ENCODE measurements at regions not wholly inside any gene's neighbourhood (a gene's known extent, or its start where the extent isn't known, plus 50 kb on each side); places are given as distances from the start of the nearest gene placed in this dataset.

GRCh38 chr2:105553538-105554196, 154.8 kb upstream of the FHL2 start:
- Histone ChIP-seq H3K4me2 (ENCODE audit: low read length) (peak overlapping the region; percentile 73), H3K4me3 (replicated peaks in 1 of 2; ENCODE audit: low read depth in 1 of 2, low read length in 2 of 2) (peak overlapping the region in 1 of 2 experiments; percentile 17; a peak in 1 of 4 replicates), H3K79me2 (ENCODE audit: insufficient read depth, low read length) (no peaks in the 10 kb centered on the region), H3K36me3 (ENCODE audit: control insufficient read depth in 1 of 2, insufficient read depth in 2 of 2, low read length in 2 of 2) (no peaks in the 10 kb centered on the region), H3K27me3 (ENCODE audit: insufficient read depth, low read length) (peaks cover 46% of the 10 kb centered on the region), H3K9me3 (ENCODE audit: control insufficient read depth in 1 of 2, insufficient read depth in 1 of 2, low read depth in 1 of 2, low read length in 2 of 2) (no peaks in the 10 kb centered on the region), H3K9ac (ENCODE audit: low read length) (no peak overlapping the region), H3K4me1 (ENCODE audit: control insufficient read depth in 1 of 2, insufficient read depth in 2 of 2, low read length in 2 of 2) (peaks cover 10 to 17% of the 10 kb centered on the region in 2 experiments), H4K20me1 (ENCODE audit: insufficient read depth) (no peaks in the 10 kb centered on the region), H3K9me2 (ENCODE audit: insufficient read depth) (no peaks in the 10 kb centered on the region), H2AFZ (ENCODE audit: low read depth, low read length, poor library complexity, severe bottlenecking) (peak overlapping the region; percentile 73), H3K27ac (ENCODE audit: low read depth, low read length) (no peak overlapping the region)
- RAD21 ChIA-PET (ENCODE audit: low non-redundant PET in 1 of 2, low total read pairs in 2 of 2, uncharacterized antibody in 2 of 2, unreplicated experiment in 2 of 2) = no interaction called here
- TF ChIP-seq ZNF274 (IDR thresholded peaks at IDR 0.05; ENCODE audit: low read depth, low read length) = no peak
- TF ChIP-seq ZFX (IDR thresholded peaks at IDR 0.05) = no peak
- TF ChIP-seq CTCF (IDR thresholded peaks at IDR 0.05 in 2 of 3, conservative IDR thresholded peaks at IDR 0.05 in 1 of 3; ENCODE audit: borderline replicate concordance in 1 of 3, insufficient read depth in 1 of 3, low read depth in 2 of 3, low read length in 2 of 3) = no peak
- no peak for TF ChIP-seq EGR1 (IDR thresholded peaks at IDR 0.05; ENCODE audit: low read depth)
- no peak for TF ChIP-seq TCF7L2 (IDR thresholded peaks at IDR 0.05; ENCODE audit: borderline replicate concordance, extremely low read depth, insufficient read depth, insufficient read length)
- no peak for TF ChIP-seq POLR2AphosphoS5 (IDR thresholded peaks at IDR 0.05; ENCODE audit: low read depth, low read length)
- TF ChIP-seq POLR2A (IDR thresholded peaks at IDR 0.05; ENCODE audit: borderline replicate concordance, extremely low read depth, insufficient read depth, insufficient read length) = no peak
- no peak for TF ChIP-seq RAD21 (IDR thresholded peaks at IDR 0.05; ENCODE audit: low read depth)
- TF ChIP-seq CBX3 (IDR thresholded peaks at IDR 0.05; ENCODE audit: low read depth) = no peak
- no peak for TF ChIP-seq REST (IDR thresholded peaks at IDR 0.05; ENCODE audit: low read depth)
- TF ChIP-seq EZH2 (IDR thresholded peaks at IDR 0.05) = no peak
- TF ChIP-seq JUND (IDR thresholded peaks at IDR 0.05) = peak; percentile 20; the same call in 1 of the 2 replicates
- 0 out of 2 replicates have a peak, but pooled peaks have one; percentile 21 for TF ChIP-seq FOSL1 (IDR thresholded peaks at IDR 0.05; ENCODE audit: low read depth)
- no peak for TF ChIP-seq CEBPB (IDR thresholded peaks at IDR 0.05; ENCODE audit: low read depth)
- peak; percentile 18; the same call in 1 of the 2 replicates for TF ChIP-seq SP1 (IDR thresholded peaks at IDR 0.05; ENCODE audit: low read depth)
- no peak for TF ChIP-seq MAX (IDR thresholded peaks at IDR 0.05)
- TF ChIP-seq SIN3A (IDR thresholded peaks at IDR 0.05; ENCODE audit: low read depth) = no peak
- POLR2A ChIA-PET = no interaction called here
- DNase-seq (ENCODE audit: low read depth, low spot score) (no peak), ATAC-seq (peak; percentile 60)
- BruUV-seq (replicated peaks) = no TSS peak
- CTCF ChIA-PET = interaction anchor here (0.8 kb wide), 1 partner anchor 315 kb away, joined by 4 read pairs; no protein-coding TSS in a partner anchor
- intact Hi-C loops (cut with micrococcal nuclease) = no loop called here

Measured in HCT116 (cell line).